PC-9 (cell line): ENCODE measurements at regions not wholly inside any gene's neighbourhood (a gene's known extent, or its start where the extent isn't known, plus 50 kb on each side); places are given as distances from the start of the nearest gene placed in this dataset.

Source experiments
- BruUV-seq: library from RNA; stranded (reverse); fragments of 400-500 nt; replicated peaks from 2 replicates; lab custom pipeline; 2021; lab: Mats Ljungman, UMichigan
- CTCF ChIA-PET: fragments of 300-600 bp; sonication (Branson Sonifier 250); formaldehyde crosslinking; loops from one replicate; lab custom pipeline; 2022; ENCODE audit warnings: antibody characterized with exemption; lab: Charles Lee
- POLR2A ChIA-PET: fragments of 300-600 bp; sonication (Branson Sonifier 250); formaldehyde crosslinking; loops from one replicate; lab custom pipeline; 2022; ENCODE audit warnings: antibody characterized with exemption; ENCODE audit not compliant: unreplicated experiment; lab: Charles Lee
- DNase-seq, 2 experiments: peaks; one replicate each; pipeline versions ENCODE4 v3.0.0 to v3.0.0-alpha.2; 2015 to 2022; ENCODE audit warnings: mixed read lengths in 1 of 2
- H2AFZ ChIP-seq: fragments of 200-600 bp; sonication (generic); 2 replicates; pipeline ENCODE4 v1.8.1; 2017; ENCODE audit warnings: antibody characterized with exemption
- H3F3A ChIP-seq: fragments of 200-600 bp; sonication (generic); 2 replicates; pipeline ENCODE4 v1.8.1; 2017; ENCODE audit warnings: antibody characterized with exemption, mild to moderate bottlenecking, low read depth; ENCODE audit not compliant: insufficient read depth
- H3K27ac ChIP-seq: fragments of 200-600 bp; sonication (generic); 2 replicates; pipeline ENCODE4 v1.6.1; 2016; ENCODE audit warnings: mixed run types
- H3K27me3 ChIP-seq: fragments of 200-600 bp; sonication (generic); 2 replicates; pipeline ENCODE4 v1.6.1; 2016; ENCODE audit warnings: low read depth, mixed run types; ENCODE audit not compliant: insufficient read depth
- H3K36me3 ChIP-seq: fragments of 200-600 bp; sonication (generic); 2 replicates; pipeline ENCODE4 v1.6.1; 2016; ENCODE audit warnings: low read depth, mixed run types
- H3K4me1 ChIP-seq: fragments of 200-600 bp; sonication (generic); replicated peaks from 2 replicates; pipeline ENCODE4 v1.6.1; 2016; ENCODE audit warnings: mixed run types; ENCODE audit not compliant: insufficient read depth
- H3K4me2 ChIP-seq: fragments of 200-600 bp; sonication (generic); 2 replicates; pipeline ENCODE4 v1.6.1; 2017; ENCODE audit warnings: mixed run types
- H3K4me3 ChIP-seq: fragments of 200-600 bp; sonication (generic); 2 replicates; pipeline ENCODE4 v1.6.1; 2016; ENCODE audit warnings: mixed run types
- H3K79me2 ChIP-seq: fragments of 200-600 bp; sonication (generic); 2 replicates; pipeline ENCODE4 v1.6.1; 2017; ENCODE audit warnings: low read depth, mixed run types
- H3K9me2 ChIP-seq: fragments of 200-600 bp; sonication (generic); 2 replicates; pipeline ENCODE4 v1.8.1; 2017; ENCODE audit warnings: mild to moderate bottlenecking; ENCODE audit not compliant: insufficient read depth
- H3K9me3 ChIP-seq: fragments of 200-600 bp; sonication (generic); 2 replicates; pipeline ENCODE4 v1.8.1; 2016; ENCODE audit warnings: low read depth; ENCODE audit not compliant: insufficient read depth
- H4K20me1 ChIP-seq: fragments of 200-600 bp; sonication (generic); 2 replicates; pipeline ENCODE4 v1.8.1; 2017; ENCODE audit not compliant: insufficient read depth
- EZH2 ChIP-seq: fragments of 200-600 bp; sonication (generic); IDR thresholded peaks from 2 replicates; pipeline ENCODE4 v1.8.0; 2017; ENCODE audit warnings: antibody characterized with exemption, low read depth
- intact Hi-C: fragments of 100-400 bp; cut with micrococcal nuclease; formaldehyde crosslinking; loops from one replicate; pipeline ENCODE4 v1.10.0; 2022; ENCODE audit not compliant: unreplicated experiment
- TF ChIP-seq, protein P1 (sequence below): fragments of 200-600 bp; sonication (generic); conservative IDR thresholded peaks from 2 replicates; pipeline ENCODE4 v1.6.1; 2017; ENCODE audit warnings: mixed run types, antibody characterized with exemption, mild to moderate bottlenecking, moderate library complexity

DNA sequence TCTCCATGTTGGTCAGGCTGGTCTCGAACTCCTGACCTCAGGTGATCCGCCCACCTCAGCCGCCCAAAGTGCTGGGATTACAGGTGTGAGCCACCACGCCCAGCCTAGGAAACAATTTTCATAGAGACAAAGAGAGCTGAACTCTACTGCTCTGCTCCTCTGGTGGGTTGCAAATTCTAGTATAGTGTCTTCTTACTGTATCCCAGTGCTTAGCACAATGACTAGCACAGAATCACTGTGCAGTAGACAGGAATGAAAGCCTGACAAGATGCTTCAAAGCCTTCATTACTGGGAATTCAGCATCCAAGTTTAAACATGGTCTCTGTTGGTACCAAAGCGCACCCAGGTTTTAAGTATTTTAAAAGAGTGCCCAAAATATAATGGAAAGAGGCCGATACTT is 96.5 kb upstream of the SALL4 start:
- H3K4me3 ChIP-seq, result no peak overlapping the region
- DNase-seq, result no peak
- H3K9me2 ChIP-seq, result no peaks in the 10 kb centered on the region
- no peak overlapping the region for H3K27ac ChIP-seq
- no peaks in the 10 kb centered on the region for H3K9me3 ChIP-seq
- intact Hi-C loops, result no loop called here
- no peaks in the 10 kb centered on the region for H3K36me3 ChIP-seq
- no peaks in the 10 kb centered on the region for H3F3A ChIP-seq
- H3K79me2 ChIP-seq, result no peaks in the 10 kb centered on the region
- no peaks in the 10 kb centered on the region for H4K20me1 ChIP-seq
- H3K4me2 ChIP-seq, result no peak overlapping the region
- no peak overlapping the region for H2AFZ ChIP-seq
- H3K27me3 ChIP-seq, result no peaks in the 10 kb centered on the region
- TF ChIP-seq, protein P1, sequence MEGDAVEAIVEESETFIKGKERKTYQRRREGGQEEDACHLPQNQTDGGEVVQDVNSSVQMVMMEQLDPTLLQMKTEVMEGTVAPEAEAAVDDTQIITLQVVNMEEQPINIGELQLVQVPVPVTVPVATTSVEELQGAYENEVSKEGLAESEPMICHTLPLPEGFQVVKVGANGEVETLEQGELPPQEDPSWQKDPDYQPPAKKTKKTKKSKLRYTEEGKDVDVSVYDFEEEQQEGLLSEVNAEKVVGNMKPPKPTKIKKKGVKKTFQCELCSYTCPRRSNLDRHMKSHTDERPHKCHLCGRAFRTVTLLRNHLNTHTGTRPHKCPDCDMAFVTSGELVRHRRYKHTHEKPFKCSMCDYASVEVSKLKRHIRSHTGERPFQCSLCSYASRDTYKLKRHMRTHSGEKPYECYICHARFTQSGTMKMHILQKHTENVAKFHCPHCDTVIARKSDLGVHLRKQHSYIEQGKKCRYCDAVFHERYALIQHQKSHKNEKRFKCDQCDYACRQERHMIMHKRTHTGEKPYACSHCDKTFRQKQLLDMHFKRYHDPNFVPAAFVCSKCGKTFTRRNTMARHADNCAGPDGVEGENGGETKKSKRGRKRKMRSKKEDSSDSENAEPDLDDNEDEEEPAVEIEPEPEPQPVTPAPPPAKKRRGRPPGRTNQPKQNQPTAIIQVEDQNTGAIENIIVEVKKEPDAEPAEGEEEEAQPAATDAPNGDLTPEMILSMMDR, result no peak
- TF ChIP-seq EZH2, result no peak
- ChIA-PET POLR2A (no interaction called here), CTCF (no interaction called here)
- no TSS peak for BruUV-seq
- peaks cover 11% of the 10 kb centered on the region for H3K4me1 ChIP-seq

DNA sequence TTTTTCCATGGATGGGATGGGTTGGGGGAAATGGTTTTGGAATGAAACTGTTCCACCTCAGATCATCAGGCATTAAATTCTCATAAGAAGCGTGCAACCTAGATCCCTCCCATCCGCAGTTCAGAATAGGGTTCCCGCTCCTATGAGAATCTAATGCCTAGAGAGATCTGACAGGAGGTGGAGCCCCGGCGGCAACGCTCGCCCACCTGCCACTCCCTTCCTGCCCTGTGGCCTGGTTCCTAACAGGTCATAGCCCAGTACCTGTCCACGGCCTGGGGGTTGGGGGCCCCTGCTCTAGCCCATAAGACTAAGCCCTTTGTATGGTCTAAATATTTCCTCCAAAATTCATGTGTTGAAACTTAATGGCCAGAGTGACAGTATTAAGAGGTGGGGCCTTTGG is 92.3 kb upstream of the SALL4 start:
- H3K36me3 ChIP-seq, result no peaks in the 10 kb centered on the region
- 0 out of 2 replicates have a peak, but pooled peaks cover 4% of the 10 kb centered on the region for H3F3A ChIP-seq
- H3K9me2 ChIP-seq, result no peaks in the 10 kb centered on the region
- BruUV-seq, result no TSS peak
- DNase-seq, result no peak
- H3K4me3 ChIP-seq, result no peak overlapping the region
- H3K79me2 ChIP-seq, result no peaks in the 10 kb centered on the region
- no peak overlapping the region for H3K27ac ChIP-seq
- ChIA-PET POLR2A (no interaction called here), CTCF (no interaction called here)
- no peaks in the 10 kb centered on the region for H3K27me3 ChIP-seq
- TF ChIP-seq EZH2, result no peak
- TF ChIP-seq, protein P1, result no peak
- H3K4me1 ChIP-seq, result no peaks in the 10 kb centered on the region
- no peak overlapping the region for H3K4me2 ChIP-seq
- H3K9me3 ChIP-seq, result no peaks in the 10 kb centered on the region
- H4K20me1 ChIP-seq, result no peaks in the 10 kb centered on the region
- H2AFZ ChIP-seq, result no peak overlapping the region
- intact Hi-C loops, result no loop called here

DNA sequence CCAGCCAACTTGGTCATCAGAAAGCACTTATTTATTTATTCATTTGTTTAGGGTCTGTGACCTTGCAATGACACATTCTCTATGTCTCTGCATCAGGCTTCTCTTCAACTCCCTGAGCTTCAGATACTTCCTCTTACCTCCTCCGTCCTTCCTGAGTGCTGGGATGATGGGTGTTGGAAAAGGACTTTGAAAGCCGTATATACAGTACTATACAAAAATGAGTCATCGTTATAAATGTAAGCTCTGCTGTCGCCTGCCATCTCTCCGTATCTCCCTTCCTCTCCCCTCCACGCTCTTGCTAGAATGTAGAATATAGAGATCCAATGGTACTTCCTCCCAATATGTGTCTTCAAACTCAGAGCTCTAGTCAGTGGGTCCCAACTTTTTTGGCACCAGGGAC is 91.9 kb upstream of the SALL4 start:
- no peaks in the 10 kb centered on the region for H3K79me2 ChIP-seq
- no peak overlapping the region for H3K27ac ChIP-seq
- CTCF ChIA-PET, result no interaction called here
- no peaks in the 10 kb centered on the region for H3K36me3 ChIP-seq
- no TSS peak for BruUV-seq
- no peaks in the 10 kb centered on the region for H3K9me2 ChIP-seq
- no peak overlapping the region for H3K4me3 ChIP-seq
- H3K9me3 ChIP-seq, result no peaks in the 10 kb centered on the region
- no peak overlapping the region for H3K4me2 ChIP-seq
- no peaks in the 10 kb centered on the region for H4K20me1 ChIP-seq
- POLR2A ChIA-PET, result interaction anchor here (0.7 kb wide), 1 partner anchor 53 kb away, joined by 3 read pairs; no protein-coding TSS in a partner anchor
- TF ChIP-seq EZH2, result no peak
- TF ChIP-seq, protein P1, result no peak
- H2AFZ ChIP-seq, result no peak overlapping the region
- H3F3A ChIP-seq, result 0 out of 2 replicates have a peak, but pooled peaks cover 7% of the 10 kb centered on the region
- H3K27me3 ChIP-seq, result no peaks in the 10 kb centered on the region
- DNase-seq, result no peak
- intact Hi-C loops, result no loop called here
- no peaks in the 10 kb centered on the region for H3K4me1 ChIP-seq
